GM23338 (cell line): ENCODE measurements at regions not wholly inside any gene's neighbourhood (a gene's known extent, or its start where the extent isn't known, plus 50 kb on each side); places are given as distances from the start of the nearest gene placed in this dataset.

Experiments used
- ATAC-seq: fragments of 200-7000 bp; cut with Tn5 transposase; 3 replicates; pipeline ENCODE4 v1.9.1; 2020
- DNase-seq: peaks from one replicate; pipeline ENCODE4 v3.0.0-alpha.2; 2015; ENCODE audit warnings: low spot score
- H2AFZ ChIP-seq: fragments of 200-600 bp; sonication (generic); 2 replicates; pipeline ENCODE4 v1.8.0; 2016; ENCODE audit warnings: antibody characterized with exemption, mild to moderate bottlenecking, moderate library complexity
- H3F3A ChIP-seq: fragments of 200-600 bp; sonication (generic); replicated peaks from 2 replicates; pipeline ENCODE4 v1.8.0; 2017; ENCODE audit warnings: antibody characterized with exemption, mixed run types, low read depth
- H3K27ac ChIP-seq: fragments of 200-600 bp; sonication (generic); 2 replicates; pipeline ENCODE4 v1.6.1; 2016; ENCODE audit warnings: low read depth
- H3K27me3 ChIP-seq: fragments of 200-600 bp; sonication (generic); 2 replicates; pipeline ENCODE4 v1.8.0; 2016; ENCODE audit warnings: mild to moderate bottlenecking, mixed run types, moderate library complexity; ENCODE audit not compliant: insufficient read depth
- H3K36me3 ChIP-seq: fragments of 200-600 bp; sonication (generic); 2 replicates; pipeline ENCODE4 v1.8.0; 2016; ENCODE audit warnings: mild to moderate bottlenecking; ENCODE audit not compliant: insufficient read depth
- H3K4me1 ChIP-seq: fragments of 200-600 bp; sonication (generic); 2 replicates; pipeline ENCODE4 v1.8.0; 2016; ENCODE audit warnings: mild to moderate bottlenecking, moderate library complexity; ENCODE audit not compliant: insufficient read depth
- H3K4me2 ChIP-seq: fragments of 200-600 bp; sonication (generic); 2 replicates; pipeline ENCODE4 v1.7.1; 2017; ENCODE audit warnings: mixed run types
- H3K4me3 ChIP-seq: fragments of 200-600 bp; sonication (generic); 2 replicates; pipeline ENCODE4 v1.6.1; 2016; ENCODE audit warnings: mixed run types
- H3K79me2 ChIP-seq: fragments of 200-600 bp; sonication (generic); replicated peaks from 2 replicates; pipeline ENCODE4 v1.8.0; 2017; ENCODE audit warnings: mild to moderate bottlenecking; ENCODE audit not compliant: insufficient read depth
- H3K9me2 ChIP-seq: fragments of 200-600 bp; sonication (generic); 2 replicates; pipeline ENCODE4 v1.8.0; 2017; ENCODE audit not compliant: insufficient read depth
- H4K20me1 ChIP-seq: fragments of 200-600 bp; sonication (generic); replicated peaks from 2 replicates; pipeline ENCODE4 v1.8.0; 2017; ENCODE audit warnings: mild to moderate bottlenecking; ENCODE audit not compliant: insufficient read depth
- H3K27ac Mint-ChIP-seq: 2 replicates; pipeline ENCODE4 v1.8.0; 2020; ENCODE audit warnings: inconsistent platforms, mild to moderate bottlenecking, moderate library complexity, mixed read lengths
- H3K27me3 Mint-ChIP-seq: 3 replicates; pipeline ENCODE4 v1.8.0; 2022; ENCODE audit warnings: low read depth, mild to moderate bottlenecking, moderate library complexity, mixed read lengths, inconsistent platforms; ENCODE audit not compliant: insufficient read depth, poor library complexity
- H3K36me3 Mint-ChIP-seq: 3 replicates; pipeline ENCODE4 v1.8.0; 2021; ENCODE audit warnings: low read depth, mild to moderate bottlenecking, inconsistent platforms, moderate library complexity, mixed read lengths
- H3K4me1 Mint-ChIP-seq: 3 replicates; pipeline ENCODE4 v1.8.0; 2020; ENCODE audit warnings: mild to moderate bottlenecking, inconsistent platforms, mixed read lengths
- H3K4me3 Mint-ChIP-seq: 3 replicates; pipeline ENCODE4 v1.8.0; 2021; ENCODE audit warnings: moderate library complexity, mild to moderate bottlenecking, inconsistent platforms, mixed read lengths
- H3K9me3 Mint-ChIP-seq: 3 replicates; pipeline ENCODE4 v1.8.0; 2020; ENCODE audit warnings: moderate library complexity, mild to moderate bottlenecking, inconsistent platforms, mixed read lengths
- CREB1 ChIP-seq: fragments of 250-450 bp; sonication (Bioruptor Pico); IDR thresholded peaks from 2 replicates; pipeline ENCODE4 v1.5.0; 2020; ENCODE audit warnings: low read depth, mild to moderate bottlenecking, moderate library complexity
- CTCF ChIP-seq, 2 experiments: fragments of 200-600 bp in 1 of 2; sonication (generic) in 1 of 2; conservative IDR thresholded peaks; 2 replicates each; pipeline versions ENCODE4 v1.5.1 to v1.6.1; 2016 to 2017; ENCODE audit warnings: antibody characterized with exemption in 2 of 2, low read depth in 2 of 2, mild to moderate bottlenecking in 2 of 2, moderate library complexity in 1 of 2
- ETS1 ChIP-seq: IDR thresholded peaks from 2 replicates; pipeline ENCODE4 v1.6.1; 2016; ENCODE audit warnings: antibody characterized with exemption
- EZH2 ChIP-seq: fragments of 200-600 bp; sonication (generic); IDR thresholded peaks from one replicate; pipeline ENCODE4 v1.8.0; 2017; ENCODE audit warnings: antibody characterized with exemption, mild to moderate bottlenecking, low read depth; ENCODE audit not compliant: unreplicated experiment
- EZH2phosphoT487 ChIP-seq: fragments of 200-600 bp; sonication (generic); IDR thresholded peaks from one replicate; pipeline ENCODE4 v1.8.1; 2018; ENCODE audit warnings: antibody characterized with exemption; ENCODE audit not compliant: unreplicated experiment
- JUNB ChIP-seq: IDR thresholded peaks from one replicate; pipeline ENCODE4 v1.6.1; 2016; ENCODE audit warnings: antibody characterized with exemption; ENCODE audit not compliant: unreplicated experiment
- POLR2AphosphoS5 ChIP-seq: IDR thresholded peaks from 2 replicates; pipeline ENCODE4 v1.6.1; 2016; ENCODE audit warnings: antibody characterized with exemption, low read depth
- REST ChIP-seq: IDR thresholded peaks from one replicate; pipeline ENCODE4 v1.6.1; 2018; ENCODE audit warnings: antibody characterized with exemption; ENCODE audit not compliant: unreplicated experiment
- STAT1 ChIP-seq: IDR thresholded peaks from one replicate; pipeline ENCODE4 v1.6.1; 2016; ENCODE audit warnings: antibody characterized with exemption; ENCODE audit not compliant: unreplicated experiment
- ZNF114 ChIP-seq: fragments of 250-450 bp; sonication (Bioruptor Pico); IDR thresholded peaks from 2 replicates; pipeline ENCODE4 v1.5.0; 2020; ENCODE audit warnings: mild to moderate bottlenecking, moderate library complexity
- ZNF331 ChIP-seq: fragments of 250-450 bp; sonication (Bioruptor Pico); IDR thresholded peaks from 2 replicates; pipeline ENCODE4 v1.5.0; 2020; ENCODE audit warnings: low read depth, mild to moderate bottlenecking, moderate library complexity
- ZNF462 ChIP-seq: fragments of 250-450 bp; sonication (Bioruptor Pico); IDR thresholded peaks from 2 replicates; pipeline ENCODE4 v1.5.0; 2020; ENCODE audit warnings: mild to moderate bottlenecking, moderate library complexity

GRCh38 chr7:121485467-121486243 lies 89.5 kb upstream of the FAM3C start:
- ATAC-seq: no peak
- Histone ChIP-seq H3F3A (no peaks in the 10 kb centered on the region), H3K27ac (no peak overlapping the region), H4K20me1 (no peaks in the 10 kb centered on the region), H3K27me3 (no peaks in the 10 kb centered on the region), H3K9me2 (no peaks in the 10 kb centered on the region; the same call in 1 of the 2 replicates), H2AFZ (peak overlapping the region; percentile 79), H3K4me1 (peaks cover 13% of the 10 kb centered on the region), H3K36me3 (no peaks in the 10 kb centered on the region), H3K4me2 (no peak overlapping the region), H3K79me2 (no peaks in the 10 kb centered on the region), H3K4me3 (no peak overlapping the region)
- DNase-seq: no peak
- no peak overlapping the region for H3K4me3 Mint-ChIP-seq
- H3K27ac Mint-ChIP-seq: peak overlapping the region; percentile 15; the same call in 1 of the 2 replicates
- peaks cover 28% of the 10 kb centered on the region for H3K4me1 Mint-ChIP-seq
- no peaks in the 10 kb centered on the region for H3K27me3 Mint-ChIP-seq
- TF ChIP-seq EZH2 (no peak), POLR2AphosphoS5 (no peak), ZNF462 (CRISPR knock-in tag) (no peak), EZH2phosphoT487 (no peak), JUNB (no peak), CTCF (conservative IDR thresholded peaks at IDR 0.05; ENCODE audit: low read depth in 2 of 2) (no peak), STAT1 (no peak), ZNF331 (no peak), REST (no peak), ZNF114 (CRISPR knock-in tag) (no peak), CREB1 (CRISPR knock-in tag) (no peak), ETS1 (no peak)
- no peaks in the 10 kb centered on the region; the same call in 2 of the 3 replicates for H3K9me3 Mint-ChIP-seq
- no peaks in the 10 kb centered on the region for H3K36me3 Mint-ChIP-seq
